Osteoblast (primary cell): ENCODE measurements at regions not wholly inside any gene's neighbourhood (a gene's known extent, or its start where the extent isn't known, plus 50 kb on each side); places are given as distances from the start of the nearest gene placed in this dataset.

Experiments
- DNase-seq: peaks from one replicate; pipeline ENCODE4 v3.0.0; 2011; ENCODE audit warnings: low spot score, mixed read lengths; ENCODE audit not compliant: insufficient read length; ENCODE audit errors: missing footprints
- H2AFZ ChIP-seq: 2 replicates; pipeline ENCODE4 v1.6.0; 2011; ENCODE audit warnings: mild to moderate bottlenecking, low read length
- H3K27ac ChIP-seq: 2 replicates; pipeline ENCODE4 v1.5.1; 2011; ENCODE audit warnings: mild to moderate bottlenecking, low read depth, low read length, moderate library complexity
- H3K27me3 ChIP-seq: 2 replicates; pipeline ENCODE4 v1.6.0; 2012; ENCODE audit warnings: mild to moderate bottlenecking, control low read depth, inconsistent platforms, low read length, moderate library complexity; ENCODE audit not compliant: insufficient read depth
- H3K36me3 ChIP-seq: 2 replicates; pipeline ENCODE4 v1.5.1; 2011; ENCODE audit warnings: mild to moderate bottlenecking, low read length, control low read depth, moderate library complexity; ENCODE audit not compliant: insufficient read depth
- H3K4me1 ChIP-seq: 2 replicates; pipeline ENCODE4 v1.5.1; 2011; ENCODE audit warnings: mild to moderate bottlenecking, low read length, control low read depth, moderate library complexity; ENCODE audit not compliant: insufficient read depth
- H3K4me2 ChIP-seq: 2 replicates; pipeline ENCODE4 v1.6.0; 2011; ENCODE audit warnings: mild to moderate bottlenecking, low read length; ENCODE audit not compliant: insufficient read depth
- H3K4me3 ChIP-seq: fragments of 200-600 bp; sonication (generic); 3 replicates; pipeline ENCODE4 v1.5.1; 2012; ENCODE audit warnings: mild to moderate bottlenecking, low read length, inconsistent platforms; ENCODE audit not compliant: insufficient read depth
- H3K79me2 ChIP-seq: 2 replicates; pipeline ENCODE4 v1.6.0; 2012; ENCODE audit warnings: mild to moderate bottlenecking, low read length, control low read depth, inconsistent platforms; ENCODE audit not compliant: insufficient read depth
- H3K9me3 ChIP-seq: 2 replicates; pipeline ENCODE4 v1.5.1; 2011; ENCODE audit warnings: low read depth, low read length, control low read depth
- H4K20me1 ChIP-seq: 2 replicates; pipeline ENCODE4 v1.6.0; 2012; ENCODE audit warnings: mild to moderate bottlenecking, low read length, control low read depth; ENCODE audit not compliant: insufficient read depth
- CTCF ChIP-seq: IDR thresholded peaks from 2 replicates; pipeline ENCODE4 v1.5.1; 2011; ENCODE audit warnings: mild to moderate bottlenecking, low read depth, low read length, moderate library complexity; ENCODE audit errors: extremely low read depth

GRCh38 chr10:3980660-3981059, 195.7 kb upstream of the KLF6 start:
- Histone ChIP-seq H3K27me3 (no peaks in the 10 kb centered on the region), H3K27ac (no peak overlapping the region), H3K36me3 (no peaks in the 10 kb centered on the region), H3K4me2 (no peak overlapping the region), H3K79me2 (no peaks in the 10 kb centered on the region), H4K20me1 (no peaks in the 10 kb centered on the region), H3K4me1 (peaks cover 8% of the 10 kb centered on the region), H3K4me3 (no peak overlapping the region), H2AFZ (no peak overlapping the region), H3K9me3 (no peaks in the 10 kb centered on the region)
- DNase-seq = no peak
- no peak for TF ChIP-seq CTCF

- no peaks in the 10 kb centered on the region for H3K79me2 ChIP-seq
- H3K27me3 ChIP-seq = no peaks in the 10 kb centered on the region
Measured at GRCh38 chr10:3980144-3980543, 195.1 kb upstream of the KLF6 start.

GRCh38 chr10:3978761-3979160, 193.8 kb upstream of the KLF6 start:
- H3K27me3 ChIP-seq = no peaks in the 10 kb centered on the region
- no peak overlapping the region for H2AFZ ChIP-seq
- no peak overlapping the region for H3K4me2 ChIP-seq
- peaks cover 8% of the 10 kb centered on the region for H3K4me1 ChIP-seq
- TF ChIP-seq CTCF = no peak
- H3K36me3 ChIP-seq = no peaks in the 10 kb centered on the region
- no peaks in the 10 kb centered on the region for H3K9me3 ChIP-seq
- no peaks in the 10 kb centered on the region for H4K20me1 ChIP-seq
- no peak overlapping the region for H3K27ac ChIP-seq
- H3K79me2 ChIP-seq = no peaks in the 10 kb centered on the region
- H3K4me3 ChIP-seq = no peak overlapping the region
- no peak for DNase-seq

More at GRCh38 chr10:3980144-3980543, 195.1 kb upstream of the KLF6 start:
- no peaks in the 10 kb centered on the region for H4K20me1 ChIP-seq
- H3K36me3 ChIP-seq = no peaks in the 10 kb centered on the region
- H2AFZ ChIP-seq = no peak overlapping the region
- no peaks in the 10 kb centered on the region for H3K9me3 ChIP-seq
- DNase-seq = no peak
- H3K4me3 ChIP-seq = no peak overlapping the region
- no peak overlapping the region for H3K27ac ChIP-seq
- H3K4me1 ChIP-seq = peaks cover 8% of the 10 kb centered on the region
- no peak for TF ChIP-seq CTCF
- no peak overlapping the region for H3K4me2 ChIP-seq

GRCh38 chr10:3978174-3978573, 193.2 kb upstream of the KLF6 start:
- DNase-seq = peak; percentile 68
- no peaks in the 10 kb centered on the region for H3K36me3 ChIP-seq
- no peak overlapping the region for H3K27ac ChIP-seq
- no peaks in the 10 kb centered on the region for H3K79me2 ChIP-seq
- no peaks in the 10 kb centered on the region for H3K27me3 ChIP-seq
- TF ChIP-seq CTCF = no peak
- H3K4me1 ChIP-seq = peaks cover 8% of the 10 kb centered on the region
- H3K4me3 ChIP-seq = no peak overlapping the region
- peak overlapping the region; percentile 60 for H2AFZ ChIP-seq
- no peaks in the 10 kb centered on the region for H4K20me1 ChIP-seq
- H3K9me3 ChIP-seq = no peaks in the 10 kb centered on the region
- peak overlapping the region; percentile 19 for H3K4me2 ChIP-seq
